WTC11 (cell line): ENCODE measurements at regions not wholly inside any gene's neighbourhood (a gene's known extent, or its start where the extent isn't known, plus 50 kb on each side); places are given as distances from the start of the nearest gene placed in this dataset.

Experiments
- ATAC-seq: fragments of 200-7000 bp; cut with Tn5 transposase; 2 replicates; pipeline ENCODE4 v1.10.0; 2021; ENCODE audit warnings: mild to moderate bottlenecking, moderate library complexity
- CTCF ChIA-PET: fragments of 300-600 bp; sonication (Branson Sonifier 250); formaldehyde crosslinking; loops from one replicate; lab custom pipeline; 2021; ENCODE audit warnings: antibody characterized with exemption; lab: Charles Lee
- POLR2A ChIA-PET: fragments of 350-600 bp; sonication (Branson Sonifier 250); formaldehyde crosslinking; loops from one replicate; lab custom pipeline; 2021; ENCODE audit warnings: antibody characterized with exemption; lab: Charles Lee
- DNase-seq: peaks from one replicate; pipeline ENCODE4 v3.0.0; 2021; ENCODE audit warnings: low spot score
- H3K27ac Mint-ChIP-seq: 2 replicates; pipeline ENCODE4 v1.8.0; 2021; ENCODE audit warnings: mixed read lengths
- H3K27me3 Mint-ChIP-seq: 2 replicates; pipeline ENCODE4 v1.8.0; 2021; ENCODE audit warnings: low read depth, mild to moderate bottlenecking, moderate library complexity, mixed read lengths
- H3K36me3 Mint-ChIP-seq: 2 replicates; pipeline ENCODE4 v1.8.0; 2021; ENCODE audit warnings: mixed read lengths
- H3K4me1 Mint-ChIP-seq: 2 replicates; pipeline ENCODE4 v1.8.0; 2022; ENCODE audit warnings: mixed read lengths
- H3K4me3 Mint-ChIP-seq: 2 replicates; pipeline ENCODE4 v1.8.0; 2021; ENCODE audit warnings: mild to moderate bottlenecking, moderate library complexity, mixed read lengths
- H3K9me3 Mint-ChIP-seq: 2 replicates; pipeline ENCODE4 v1.8.0; 2021; ENCODE audit warnings: mixed read lengths
- CREB1 ChIP-seq: sonication (generic); formaldehyde crosslinking; IDR thresholded peaks from 2 replicates; pipeline ENCODE4 v1.8.0; 2023; ENCODE audit warnings: mild to moderate bottlenecking, missing genetic modification reagents
- CREM ChIP-seq: sonication (generic); formaldehyde crosslinking; IDR thresholded peaks from 2 replicates; pipeline ENCODE4 v1.8.1; 2022; ENCODE audit warnings: mild to moderate bottlenecking, missing genetic modification reagents, moderate library complexity
- GTF2I ChIP-seq: fragments of 250-450 bp; sonication (Bioruptor Pico); conservative IDR thresholded peaks from 2 replicates; pipeline ENCODE4 v1.4.0; 2021; ENCODE audit warnings: mild to moderate bottlenecking
- HMGA2 ChIP-seq: fragments of 250-450 bp; sonication (Bioruptor Pico); IDR thresholded peaks from 2 replicates; pipeline ENCODE4 v1.4.0; 2021; ENCODE audit warnings: mild to moderate bottlenecking, moderate library complexity
- IRF1 ChIP-seq: sonication (generic); formaldehyde crosslinking; IDR thresholded peaks from 2 replicates; pipeline ENCODE4 v1.8.0; 2023; ENCODE audit warnings: missing genetic modification reagents
- JAZF1 ChIP-seq: fragments of 250-450 bp; sonication (Bioruptor Pico); IDR thresholded peaks from 2 replicates; pipeline ENCODE4 v1.9.0; 2021; ENCODE audit warnings: moderate library complexity, mild to moderate bottlenecking, inconsistent platforms
- MLX ChIP-seq: sonication (generic); formaldehyde crosslinking; IDR thresholded peaks from 2 replicates; pipeline ENCODE4 v1.8.1; 2023; ENCODE audit warnings: mild to moderate bottlenecking, missing genetic modification reagents, moderate library complexity
- RORB ChIP-seq: fragments of 250-450 bp; sonication (Bioruptor Pico); IDR thresholded peaks from 2 replicates; pipeline ENCODE4 v1.9.0; 2021; ENCODE audit warnings: mild to moderate bottlenecking
- SMAD4 ChIP-seq: sonication (generic); formaldehyde crosslinking; IDR thresholded peaks from 2 replicates; pipeline ENCODE4 v1.8.0; 2022; ENCODE audit warnings: mild to moderate bottlenecking, missing genetic modification reagents
- SP1 ChIP-seq: sonication (generic); formaldehyde crosslinking; conservative IDR thresholded peaks from 2 replicates; pipeline ENCODE4 v1.8.1; 2022; ENCODE audit warnings: missing genetic modification reagents
- ZMAT4 ChIP-seq: fragments of 250-450 bp; sonication (Bioruptor Pico); IDR thresholded peaks from 2 replicates; pipeline ENCODE4 v1.9.0; 2021; ENCODE audit warnings: mild to moderate bottlenecking
- ZNF121 ChIP-seq: sonication (generic); formaldehyde crosslinking; IDR thresholded peaks from 2 replicates; pipeline ENCODE4 v1.8.0; 2023; ENCODE audit warnings: missing genetic modification reagents
- ZNF138 ChIP-seq: sonication (generic); formaldehyde crosslinking; conservative IDR thresholded peaks from 2 replicates; pipeline ENCODE4 v1.8.1; 2022; ENCODE audit warnings: mild to moderate bottlenecking, moderate library complexity, missing genetic modification reagents
- ZNF232 ChIP-seq: sonication (generic); formaldehyde crosslinking; IDR thresholded peaks from 2 replicates; pipeline ENCODE4 v1.8.0; 2022; ENCODE audit warnings: mild to moderate bottlenecking, missing genetic modification reagents
- ZNF317 ChIP-seq: sonication (generic); formaldehyde crosslinking; IDR thresholded peaks from 2 replicates; pipeline ENCODE4 v1.8.1; 2023; ENCODE audit warnings: low read depth, mild to moderate bottlenecking, moderate library complexity, missing genetic modification reagents, borderline replicate concordance
- ZNF416 ChIP-seq: fragments of 250-450 bp; sonication (Bioruptor Pico); IDR thresholded peaks from 2 replicates; pipeline ENCODE4 v1.9.0; 2021; ENCODE audit warnings: mild to moderate bottlenecking, inconsistent platforms
- ZNF671 ChIP-seq: fragments of 250-450 bp; sonication (Bioruptor Pico); IDR thresholded peaks from 2 replicates; pipeline ENCODE4 v1.8.0; 2021; ENCODE audit warnings: mild to moderate bottlenecking
- TF ChIP-seq, protein P1 (sequence below): sonication (generic); formaldehyde crosslinking; IDR thresholded peaks from 2 replicates; pipeline ENCODE4 v1.8.0; 2022; ENCODE audit warnings: missing genetic modification reagents
- TF ChIP-seq, protein P2 (sequence below): fragments of 250-450 bp; sonication (Bioruptor Pico); IDR thresholded peaks from 2 replicates; pipeline ENCODE4 v1.9.0; 2021; ENCODE audit warnings: moderate library complexity, mild to moderate bottlenecking, inconsistent platforms, borderline replicate concordance
- TF ChIP-seq, protein P3 (sequence below): sonication (generic); formaldehyde crosslinking; IDR thresholded peaks from 2 replicates; pipeline ENCODE4 v1.8.1; 2022; ENCODE audit warnings: low read depth, mild to moderate bottlenecking, moderate library complexity, missing genetic modification reagents, borderline replicate concordance

DNA sequence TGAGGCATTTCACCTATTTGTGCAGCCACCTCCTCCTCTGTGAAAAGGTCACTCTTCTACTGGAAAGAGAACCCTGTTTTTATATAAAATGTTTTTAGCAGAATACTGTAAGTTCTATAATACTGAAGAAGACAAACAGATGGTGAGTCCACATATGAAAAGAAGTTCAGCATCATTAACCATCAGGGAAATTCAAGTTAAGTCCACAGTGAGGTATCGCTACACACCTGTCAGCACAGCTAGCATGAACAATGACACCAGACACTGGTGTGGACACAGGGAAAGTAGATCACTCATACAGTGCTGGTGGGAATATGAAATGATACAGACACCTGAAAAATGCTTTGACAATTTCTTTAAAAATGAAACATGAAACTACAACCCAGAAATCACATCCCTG, 133.0 kb downstream of the MAD2L1 start:
- Mint-ChIP-seq H3K4me3 (no peak overlapping the region), H3K4me1 (0 out of 2 replicates have a peak, but pooled peaks cover 4% of the 10 kb centered on the region), H3K9me3 (no peaks in the 10 kb centered on the region), H3K27ac (no peak overlapping the region), H3K27me3 (no peaks in the 10 kb centered on the region), H3K36me3 (no peaks in the 10 kb centered on the region)
- TF ChIP-seq SP1 (CRISPR knock-in tag) (no peak), JAZF1 (CRISPR knock-in tag) (no peak), MLX (CRISPR knock-in tag) (no peak), HMGA2 (CRISPR knock-in tag) (no peak), RORB (CRISPR knock-in tag) (no peak), ZMAT4 (no peak), SMAD4 (no peak), ZNF121 (CRISPR knock-in tag) (no peak), ZNF138 (CRISPR knock-in tag) (no peak), CREM (no peak), ZNF671 (CRISPR knock-in tag) (no peak), ZNF317 (no peak), GTF2I (CRISPR knock-in tag) (no peak), IRF1 (CRISPR knock-in tag) (no peak), ZNF232 (CRISPR knock-in tag) (no peak), CREB1 (no peak)
- TF ChIP-seq, protein P1, sequence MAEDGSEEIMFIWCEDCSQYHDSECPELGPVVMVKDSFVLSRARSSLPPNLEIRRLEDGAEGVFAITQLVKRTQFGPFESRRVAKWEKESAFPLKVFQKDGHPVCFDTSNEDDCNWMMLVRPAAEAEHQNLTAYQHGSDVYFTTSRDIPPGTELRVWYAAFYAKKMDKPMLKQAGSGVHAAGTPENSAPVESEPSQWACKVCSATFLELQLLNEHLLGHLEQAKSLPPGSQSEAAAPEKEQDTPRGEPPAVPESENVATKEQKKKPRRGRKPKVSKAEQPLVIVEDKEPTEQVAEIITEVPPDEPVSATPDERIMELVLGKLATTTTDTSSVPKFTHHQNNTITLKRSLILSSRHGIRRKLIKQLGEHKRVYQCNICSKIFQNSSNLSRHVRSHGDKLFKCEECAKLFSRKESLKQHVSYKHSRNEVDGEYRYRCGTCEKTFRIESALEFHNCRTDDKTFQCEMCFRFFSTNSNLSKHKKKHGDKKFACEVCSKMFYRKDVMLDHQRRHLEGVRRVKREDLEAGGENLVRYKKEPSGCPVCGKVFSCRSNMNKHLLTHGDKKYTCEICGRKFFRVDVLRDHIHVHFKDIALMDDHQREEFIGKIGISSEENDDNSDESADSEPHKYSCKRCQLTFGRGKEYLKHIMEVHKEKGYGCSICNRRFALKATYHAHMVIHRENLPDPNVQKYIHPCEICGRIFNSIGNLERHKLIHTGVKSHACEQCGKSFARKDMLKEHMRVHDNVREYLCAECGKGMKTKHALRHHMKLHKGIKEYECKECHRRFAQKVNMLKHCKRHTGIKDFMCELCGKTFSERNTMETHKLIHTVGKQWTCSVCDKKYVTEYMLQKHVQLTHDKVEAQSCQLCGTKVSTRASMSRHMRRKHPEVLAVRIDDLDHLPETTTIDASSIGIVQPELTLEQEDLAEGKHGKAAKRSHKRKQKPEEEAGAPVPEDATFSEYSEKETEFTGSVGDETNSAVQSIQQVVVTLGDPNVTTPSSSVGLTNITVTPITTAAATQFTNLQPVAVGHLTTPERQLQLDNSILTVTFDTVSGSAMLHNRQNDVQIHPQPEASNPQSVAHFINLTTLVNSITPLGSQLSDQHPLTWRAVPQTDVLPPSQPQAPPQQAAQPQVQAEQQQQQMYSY (CRISPR knock-in tag) = no peak
- TF ChIP-seq, protein P2, sequence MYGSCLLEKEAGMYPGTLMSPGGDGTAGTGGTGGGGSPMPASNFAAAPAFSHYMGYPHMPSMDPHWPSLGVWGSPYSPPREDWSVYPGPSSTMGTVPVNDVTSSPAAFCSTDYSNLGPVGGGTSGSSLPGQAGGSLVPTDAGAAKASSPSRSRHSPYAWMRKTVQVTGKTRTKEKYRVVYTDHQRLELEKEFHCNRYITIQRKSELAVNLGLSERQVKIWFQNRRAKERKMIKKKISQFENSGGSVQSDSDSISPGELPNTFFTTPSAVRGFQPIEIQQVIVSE = no peak
- no peak for ATAC-seq
- DNase-seq = no peak
- ChIA-PET POLR2A (no interaction called here), CTCF (no interaction called here)

DNA sequence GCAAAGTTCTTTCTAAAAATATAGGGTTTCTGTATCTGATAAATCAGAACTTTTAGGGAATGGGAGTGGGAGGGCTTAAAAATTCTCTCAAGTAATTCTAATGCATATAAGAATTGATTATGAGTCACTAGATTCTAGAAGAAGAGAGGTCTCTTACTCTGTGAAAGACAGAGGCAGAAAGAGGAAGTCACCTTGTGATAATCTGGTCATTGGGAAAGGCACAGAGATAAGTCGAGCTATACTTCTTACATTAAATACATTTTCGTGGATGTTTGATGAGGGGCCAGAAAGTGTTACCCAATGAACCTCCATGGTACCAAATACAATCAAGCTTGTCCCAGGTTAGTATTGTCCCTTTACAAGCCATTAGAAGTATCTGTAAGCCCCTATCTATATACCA, 134.4 kb downstream of the MAD2L1 start:
- DNase-seq = no peak
- Mint-ChIP-seq H3K4me3 (no peak overlapping the region), H3K36me3 (no peaks in the 10 kb centered on the region), H3K27me3 (no peaks in the 10 kb centered on the region), H3K27ac (no peak overlapping the region), H3K4me1 (0 out of 2 replicates have a peak, but pooled peaks cover 4% of the 10 kb centered on the region), H3K9me3 (no peaks in the 10 kb centered on the region)
- POLR2A ChIA-PET = no interaction called here
- CTCF ChIA-PET = no interaction called here
- ATAC-seq = no peak
- TF ChIP-seq, protein P3, sequence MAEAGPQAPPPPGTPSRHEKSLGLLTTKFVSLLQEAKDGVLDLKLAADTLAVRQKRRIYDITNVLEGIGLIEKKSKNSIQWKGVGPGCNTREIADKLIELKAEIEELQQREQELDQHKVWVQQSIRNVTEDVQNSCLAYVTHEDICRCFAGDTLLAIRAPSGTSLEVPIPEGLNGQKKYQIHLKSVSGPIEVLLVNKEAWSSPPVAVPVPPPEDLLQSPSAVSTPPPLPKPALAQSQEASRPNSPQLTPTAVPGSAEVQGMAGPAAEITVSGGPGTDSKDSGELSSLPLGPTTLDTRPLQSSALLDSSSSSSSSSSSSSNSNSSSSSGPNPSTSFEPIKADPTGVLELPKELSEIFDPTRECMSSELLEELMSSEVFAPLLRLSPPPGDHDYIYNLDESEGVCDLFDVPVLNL (CRISPR knock-in tag) = no peak
- no peak for TF ChIP-seq HMGA2 (CRISPR knock-in tag)
- no peak for TF ChIP-seq ZNF416 (CRISPR knock-in tag)
